ENCODE measurements at regions not wholly inside any gene's neighbourhood (a gene's known extent, or its start where the extent isn't known, plus 50 kb on each side); places are given as distances from the start of the nearest gene placed in this dataset.

DNA sequence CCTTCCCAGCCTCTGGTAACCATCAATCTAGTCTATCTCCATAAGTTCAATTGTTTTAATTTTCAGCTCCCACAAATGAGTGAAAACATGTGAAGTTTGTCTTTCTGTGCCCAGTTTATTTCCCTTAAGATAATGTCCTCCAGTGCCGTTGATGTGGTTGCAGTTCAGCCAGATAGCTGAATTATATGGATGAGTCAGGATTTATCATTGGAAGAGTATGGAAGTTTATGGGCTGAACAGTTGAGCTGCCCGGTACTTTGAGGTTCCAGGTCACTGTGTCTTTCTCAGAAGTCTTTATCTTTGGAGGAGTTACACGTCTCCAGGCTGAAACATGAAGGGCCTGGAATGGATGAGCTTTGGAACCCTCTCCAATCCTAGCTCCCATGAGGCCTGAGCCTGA, 120.1 kb downstream of the ASCL4 start:
- no peak for DNase-seq

DNA sequence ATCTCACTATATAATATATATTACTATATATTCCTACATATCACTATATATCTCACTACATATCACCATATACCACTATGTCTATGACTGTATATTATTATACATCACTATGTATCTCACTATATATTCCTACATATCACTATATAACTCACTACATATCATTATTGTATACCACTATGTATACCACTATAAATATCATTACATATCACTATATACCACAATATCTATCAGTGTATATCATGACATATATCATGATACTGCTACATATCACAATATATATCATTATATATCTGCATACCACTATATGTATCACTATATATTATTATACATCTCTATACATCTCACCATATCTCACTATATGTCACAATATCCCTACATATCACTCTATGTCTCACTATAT, 121.5 kb downstream of the ASCL4 start:
- no peak for DNase-seq

DNA sequence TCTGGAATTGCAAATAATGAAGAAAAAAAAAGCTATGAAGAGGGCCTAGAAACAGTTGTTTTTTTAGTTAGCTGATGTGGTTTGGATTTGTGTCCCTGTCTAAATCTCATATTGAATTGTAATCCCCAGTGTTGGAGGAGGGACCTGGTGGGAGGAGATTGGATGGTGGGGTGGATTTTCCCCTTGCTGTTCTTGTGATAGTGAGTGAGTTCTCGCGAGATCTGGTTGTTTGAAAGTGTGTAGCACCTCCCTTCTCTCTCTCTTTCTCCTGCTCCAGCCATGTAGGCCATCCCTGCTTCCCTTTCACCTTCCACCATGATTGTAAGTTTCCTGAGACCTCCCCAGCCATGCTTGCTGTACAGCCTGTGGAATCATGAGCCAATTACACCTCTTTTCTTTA, 126.1 kb downstream of the ASCL4 start:
- no peak for DNase-seq

DNA sequence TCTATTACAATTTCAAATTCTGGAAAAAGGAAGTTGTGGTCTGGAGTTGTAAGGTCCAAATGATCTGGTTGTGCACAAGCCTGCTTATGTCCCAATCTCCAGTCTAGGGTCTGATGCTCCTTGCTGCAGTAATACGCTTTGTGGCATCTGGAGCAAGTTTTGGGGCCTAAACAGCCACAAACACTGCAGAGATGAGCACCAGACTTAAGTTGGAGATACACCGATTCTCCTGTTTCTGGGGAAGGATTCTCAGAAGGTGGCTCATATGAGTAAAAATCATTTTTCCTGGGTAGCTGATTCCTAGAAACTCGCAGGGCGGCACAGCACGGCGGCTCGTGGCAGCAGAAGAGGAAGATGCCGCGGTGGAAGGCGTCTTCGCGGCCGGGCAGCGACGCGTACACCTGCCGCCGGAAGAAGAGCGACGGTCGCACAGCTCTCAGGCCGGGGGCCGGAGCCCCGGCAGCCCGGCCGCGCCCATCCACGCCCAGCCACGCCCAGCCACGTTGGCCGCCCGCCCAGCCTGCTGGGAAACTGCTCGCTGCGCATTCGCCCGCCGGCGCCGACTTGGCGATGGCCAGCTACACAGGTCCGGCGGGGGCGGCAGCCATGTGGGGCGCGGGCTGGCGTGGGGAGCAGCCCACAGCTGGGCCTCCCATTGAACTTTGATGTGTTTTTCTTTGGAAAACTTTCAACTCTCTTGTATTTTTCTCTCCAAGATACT, 129.0 kb downstream of the ASCL4 start:
- DNase-seq: peak; percentile 59

DNA sequence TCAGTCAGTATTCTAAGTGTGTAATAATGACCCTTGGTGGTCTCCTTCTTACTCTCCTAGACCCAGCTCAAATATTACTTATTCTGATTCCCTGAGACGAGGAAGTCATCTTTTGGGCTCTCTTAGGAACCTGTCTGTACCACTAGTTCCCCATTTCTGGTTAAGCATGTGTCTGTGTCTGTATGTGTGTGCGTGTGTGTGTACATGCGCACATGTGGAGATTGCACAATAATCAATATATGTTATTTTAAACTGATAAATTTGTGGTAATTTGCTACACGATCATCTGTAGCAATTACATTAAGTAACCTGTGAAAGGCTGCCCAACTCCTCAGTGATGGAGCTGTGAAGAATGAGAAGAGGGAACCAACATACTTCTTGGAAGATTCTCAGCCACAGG, 132.2 kb downstream of the ASCL4 start:
- DNase-seq: no peak

DNA sequence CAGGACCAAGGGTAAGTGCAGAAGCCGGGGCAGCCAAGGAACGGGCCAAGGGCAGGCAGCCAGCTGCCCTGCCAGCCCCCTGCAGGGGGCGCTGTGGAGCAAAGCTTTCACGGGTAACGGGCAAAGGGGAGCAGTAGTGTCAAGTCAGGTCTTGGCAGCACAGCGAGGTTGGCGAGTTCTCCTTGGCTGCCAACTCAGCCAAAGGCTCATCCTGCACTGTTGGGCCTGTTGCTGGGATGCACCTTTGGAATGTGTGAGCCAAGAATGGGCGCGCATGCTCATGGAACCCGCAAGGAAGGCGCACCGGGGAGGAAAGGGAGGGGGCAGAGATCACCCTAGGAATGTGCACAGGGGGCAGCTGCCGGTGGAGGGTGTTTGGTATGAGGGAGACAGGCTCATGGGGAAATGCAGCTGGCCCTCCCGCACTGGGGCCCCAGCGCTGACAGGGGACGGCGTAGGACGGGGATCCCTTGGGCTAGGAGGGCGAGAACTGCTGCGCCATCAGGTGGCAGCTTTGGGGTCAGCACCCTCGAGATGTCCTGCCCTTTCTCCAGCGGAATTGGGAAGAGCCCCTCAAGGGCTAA, 138.0 kb downstream of the ASCL4 start:
- peak; percentile 44 for DNase-seq

DNA sequence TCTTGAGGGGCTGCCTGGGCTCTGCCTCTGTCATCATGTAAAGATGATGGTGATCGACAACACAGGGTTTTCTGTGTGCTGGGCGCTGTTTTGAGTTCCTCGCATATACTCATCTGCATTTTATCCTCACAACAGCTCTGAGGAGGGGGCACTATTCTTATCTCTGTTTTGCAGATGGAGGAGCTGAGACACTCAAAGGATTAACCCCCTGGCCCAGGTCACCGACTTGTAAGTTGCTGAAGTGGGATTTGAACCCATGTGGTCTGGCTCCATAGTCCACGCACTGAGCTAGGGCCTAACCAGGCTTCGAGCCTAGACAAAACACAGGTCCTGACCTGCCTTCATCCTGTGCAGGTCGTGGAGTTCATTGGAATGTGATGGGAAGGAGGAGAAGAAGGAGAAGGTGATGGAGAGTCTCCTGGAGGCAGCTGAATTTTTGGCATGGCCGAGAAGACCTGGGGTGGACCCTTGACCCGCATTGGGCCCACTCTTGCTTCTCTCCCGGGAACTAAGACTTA, 140.0 kb downstream of the ASCL4 start:
- DNase-seq: no peak

DNA sequence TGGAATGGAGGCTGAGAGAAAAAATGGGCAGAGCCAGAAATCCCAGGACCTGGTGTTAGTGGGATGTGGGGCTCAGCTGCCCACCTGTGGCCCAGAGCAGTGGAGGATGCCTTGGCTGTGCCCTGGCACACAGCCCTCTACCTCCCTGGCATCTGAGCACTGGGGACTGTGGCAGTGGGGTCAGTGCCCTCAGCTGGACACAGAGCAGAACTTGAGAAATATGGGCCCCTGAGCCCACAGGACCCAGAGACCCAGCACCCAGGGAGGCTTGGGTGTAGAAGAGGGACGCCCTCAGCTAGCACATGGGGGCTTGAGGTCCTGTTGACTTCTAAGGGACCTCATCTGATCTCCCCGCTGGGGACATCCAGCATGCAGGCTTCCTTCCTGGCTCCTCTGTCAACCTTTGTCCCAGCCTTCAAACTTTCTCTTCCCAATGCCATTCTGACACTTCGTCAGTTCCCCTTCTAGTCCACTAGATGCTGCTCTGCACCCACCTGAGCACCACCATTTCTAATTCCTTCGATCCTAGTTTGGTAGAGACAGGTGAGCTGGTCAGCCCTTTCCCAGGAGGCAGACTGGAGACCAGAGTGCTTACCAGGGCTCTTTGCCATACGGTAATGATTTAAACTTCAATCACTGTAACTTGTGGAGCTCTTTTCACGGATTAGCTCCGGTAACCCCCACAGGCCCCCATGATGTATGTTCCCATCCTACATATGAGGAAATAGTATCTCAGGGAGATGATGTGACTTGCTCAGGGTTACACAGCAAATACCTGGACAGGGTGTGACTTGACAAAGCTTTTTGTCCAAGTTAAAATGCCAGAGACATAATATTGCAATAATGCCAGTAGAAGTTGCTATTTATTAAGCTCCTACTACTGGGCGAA, 143.7 kb downstream of the ASCL4 start:
- DNase-seq: peak; percentile 69

DNA sequence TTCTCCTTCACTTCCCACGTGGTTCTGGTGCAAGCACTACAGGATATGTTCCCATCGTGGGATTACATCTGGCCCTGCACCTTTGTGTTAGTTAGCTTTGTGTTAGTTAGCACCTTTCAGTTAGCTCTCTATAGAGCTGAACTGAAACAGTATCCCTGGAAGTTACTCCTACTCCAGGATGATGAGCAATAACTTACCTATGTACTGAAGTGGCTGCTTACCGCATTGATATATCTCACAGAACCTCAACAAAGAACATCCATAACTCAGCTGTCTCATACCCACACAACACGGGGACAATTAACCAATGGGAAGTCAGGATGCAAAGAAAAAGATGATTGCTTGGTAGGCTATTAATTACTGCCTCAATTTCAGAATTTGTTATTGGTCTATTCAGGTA, 146.6 kb downstream of the ASCL4 start:
- no peak for DNase-seq

DNA sequence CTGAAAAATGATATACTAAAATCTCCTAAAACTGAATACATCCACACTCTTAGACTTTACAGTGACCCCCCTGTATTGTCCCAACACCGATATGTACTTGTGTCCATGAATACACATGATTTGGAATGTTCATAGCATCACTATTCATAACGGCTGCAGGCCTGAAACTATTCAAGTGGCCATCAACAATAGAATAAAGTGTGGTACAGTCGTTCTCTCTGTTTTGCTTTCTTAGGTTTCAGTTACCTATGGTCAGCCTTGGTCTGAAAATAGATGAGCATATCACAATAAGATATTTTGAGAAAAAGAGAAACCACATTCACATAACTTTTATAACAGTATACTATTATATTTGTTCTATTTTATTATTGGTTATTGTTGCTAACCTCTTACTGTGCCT, 150.6 kb downstream of the ASCL4 start:
- DNase-seq: no peak

DNA sequence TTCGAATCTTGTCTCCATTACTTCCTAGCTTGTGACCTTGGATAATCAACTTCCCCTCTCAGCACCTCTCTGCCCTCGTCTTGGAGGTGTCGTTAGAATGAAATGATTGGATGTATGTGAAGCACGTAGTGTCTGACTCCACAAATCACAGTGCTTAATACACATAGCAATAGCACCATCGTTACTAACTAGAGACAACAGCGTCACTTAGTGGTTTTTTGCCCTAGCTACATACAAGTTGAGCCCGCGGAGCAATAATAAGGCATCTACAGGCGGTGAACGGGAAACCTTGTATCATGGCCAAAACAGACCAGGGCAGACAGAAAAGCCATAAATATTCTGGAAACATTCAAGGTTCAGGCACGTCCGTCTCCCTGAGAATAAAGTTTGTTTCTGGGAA, 154.9 kb downstream of the ASCL4 start:
- peak; percentile 26 for DNase-seq

DNA sequence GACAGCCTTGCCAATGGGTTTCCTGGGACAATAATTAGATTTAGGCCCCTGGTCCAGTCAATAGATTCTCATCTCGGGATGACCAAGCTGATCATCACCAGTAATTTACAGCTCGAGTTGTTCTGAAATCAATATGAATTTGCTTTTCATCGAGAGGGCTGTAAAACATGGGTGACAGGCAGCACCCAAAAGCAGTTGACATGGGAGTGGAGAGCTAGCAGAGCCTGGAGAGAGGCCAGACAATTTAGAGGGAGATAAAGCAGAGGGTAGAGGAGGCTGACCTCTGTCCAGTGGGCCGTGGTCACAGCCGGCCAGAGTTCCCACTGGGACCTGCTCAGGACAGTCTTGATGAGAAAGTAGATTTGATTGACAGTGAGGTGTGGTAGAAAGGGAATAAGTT, 157.3 kb downstream of the ASCL4 start:
- DNase-seq: no peak

DNA sequence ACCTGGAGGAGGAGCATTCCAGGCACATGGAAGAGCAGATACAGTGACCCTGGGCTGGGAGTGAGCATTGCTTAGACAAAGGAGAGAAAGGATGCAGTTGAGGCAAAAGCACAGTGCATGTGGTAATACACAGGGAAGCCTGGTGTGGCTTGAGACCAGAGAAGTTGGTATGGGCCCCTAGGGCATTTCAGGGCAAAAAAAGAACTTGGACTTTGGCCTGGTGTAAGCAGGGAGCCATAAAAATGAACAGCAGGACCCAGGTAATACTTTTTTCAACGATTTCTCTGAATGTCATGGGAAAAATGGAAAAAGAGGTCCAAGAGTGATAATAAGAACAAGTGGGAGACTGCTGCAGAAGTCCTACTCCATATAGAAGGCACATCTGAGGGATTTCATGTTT, 163.9 kb downstream of the ASCL4 start:
- no peak for DNase-seq

DNA sequence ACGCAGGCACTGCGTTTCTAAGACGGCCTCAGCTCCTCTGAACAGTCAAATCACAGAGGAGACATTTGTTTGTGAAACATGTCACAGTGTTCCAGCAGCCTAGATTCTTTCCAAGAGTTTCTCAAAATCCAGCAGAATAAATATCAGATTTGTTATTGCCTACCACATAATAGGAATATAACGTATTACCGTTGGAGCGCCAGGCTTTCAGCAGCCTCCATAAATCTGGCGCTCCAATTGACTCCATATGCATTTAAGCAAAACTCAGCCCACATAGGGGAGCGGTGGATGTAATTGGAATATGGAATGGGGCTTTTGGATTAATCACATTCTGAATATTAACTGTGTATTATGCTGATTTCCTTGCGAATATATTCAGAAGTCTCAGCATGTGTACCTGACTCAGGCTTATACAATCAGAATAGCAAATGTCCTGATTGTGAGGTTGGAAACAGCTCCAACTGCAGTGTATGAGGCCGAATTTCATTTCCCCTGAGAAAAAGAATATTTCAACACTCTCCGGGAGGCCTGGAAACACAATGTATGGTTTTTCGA, 174.0 kb downstream of the ASCL4 start:
- peak; percentile 60 for DNase-seq

DNA sequence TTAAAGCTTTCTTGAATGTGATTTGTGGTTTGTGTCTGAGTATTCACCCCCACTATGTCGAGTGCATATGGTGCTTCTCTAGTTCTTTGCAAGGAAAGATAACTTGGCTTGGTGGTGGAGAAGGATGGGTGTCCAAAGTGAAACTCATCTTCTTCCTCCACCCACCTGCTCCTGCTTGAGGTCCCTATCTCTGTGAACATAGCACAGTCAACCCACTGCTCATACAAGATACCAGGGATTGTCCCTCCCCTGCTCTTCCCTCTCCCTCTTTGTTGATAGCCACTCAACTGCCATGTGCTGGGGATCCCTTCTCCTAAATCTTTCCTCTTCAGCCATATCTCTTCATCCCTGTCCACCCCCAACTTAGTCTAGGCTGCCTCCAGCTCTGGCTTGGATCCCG, 176.5 kb downstream of the ASCL4 start:
- no peak for DNase-seq

DNA sequence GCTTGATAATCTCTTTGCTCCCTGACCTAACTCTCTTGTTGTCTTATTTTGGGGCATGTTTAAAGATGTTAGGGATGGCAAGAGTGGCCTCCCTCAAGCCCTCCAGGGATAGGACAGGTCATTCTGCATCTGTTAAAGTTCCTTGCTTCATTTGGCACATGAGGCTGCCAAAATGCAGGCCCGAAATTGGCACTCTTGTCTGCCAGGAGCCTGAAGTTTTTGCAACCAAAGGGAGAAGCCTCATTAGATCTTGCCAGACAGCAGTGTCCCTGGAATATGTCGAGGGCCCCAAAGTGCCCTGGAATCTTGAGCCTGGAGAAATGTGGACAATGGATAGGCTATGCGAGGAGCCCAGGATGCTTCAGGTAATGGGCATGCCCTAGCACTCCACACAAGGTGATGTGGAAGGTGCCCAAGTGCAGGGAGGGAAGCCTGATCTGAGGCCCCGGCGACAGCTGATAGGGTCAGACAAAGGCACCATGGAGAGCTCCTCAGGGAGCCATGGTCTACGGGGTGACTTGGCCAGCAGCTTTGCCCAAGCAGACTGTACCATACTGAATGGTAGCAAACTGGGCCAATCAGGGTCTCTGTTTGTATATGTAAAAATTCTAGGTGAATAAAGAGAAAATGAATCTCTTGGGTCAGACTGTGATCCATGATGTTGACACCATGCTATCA, 173.0 kb upstream of the WSCD2 start:
- no peak for DNase-seq

DNA sequence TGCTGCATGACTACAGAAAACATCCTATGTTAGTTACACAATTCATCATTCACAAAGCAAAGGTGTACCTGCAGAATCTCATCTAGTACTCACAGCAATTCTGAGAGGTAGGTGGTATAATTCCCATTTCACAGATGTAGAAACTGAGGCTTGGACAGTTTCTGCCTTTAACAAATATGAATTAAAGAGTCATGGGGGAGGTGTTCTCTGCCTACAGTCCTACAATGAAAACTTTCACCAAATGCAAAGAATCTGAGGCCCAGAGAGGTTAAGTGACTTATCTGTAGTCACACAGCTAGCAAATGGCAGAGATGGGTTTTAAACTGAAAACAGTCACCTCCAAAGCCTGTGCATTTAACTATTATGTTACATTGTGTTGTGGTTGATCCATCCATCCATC, 171.6 kb upstream of the WSCD2 start:
- no peak for DNase-seq

DNA sequence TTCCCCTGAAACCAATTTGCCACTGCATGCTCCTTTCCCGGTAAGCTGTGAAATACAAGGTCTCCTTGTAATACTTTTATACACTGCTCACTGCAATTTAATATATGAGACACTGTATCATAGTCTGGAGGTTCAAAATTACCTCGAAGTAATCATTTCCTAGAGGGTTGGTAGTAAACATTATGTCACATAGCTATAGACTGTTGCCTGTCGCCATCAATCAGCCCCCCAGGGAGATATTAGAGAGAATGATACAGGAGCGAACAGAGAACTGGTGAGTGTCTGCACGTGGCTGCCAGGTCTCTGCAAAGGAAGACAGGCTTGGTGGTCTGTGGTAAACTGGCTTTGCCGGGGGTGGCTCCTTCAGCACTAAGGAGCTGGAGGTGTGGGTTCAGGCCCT, 165.5 kb upstream of the WSCD2 start:
- DNase-seq: no peak

DNA sequence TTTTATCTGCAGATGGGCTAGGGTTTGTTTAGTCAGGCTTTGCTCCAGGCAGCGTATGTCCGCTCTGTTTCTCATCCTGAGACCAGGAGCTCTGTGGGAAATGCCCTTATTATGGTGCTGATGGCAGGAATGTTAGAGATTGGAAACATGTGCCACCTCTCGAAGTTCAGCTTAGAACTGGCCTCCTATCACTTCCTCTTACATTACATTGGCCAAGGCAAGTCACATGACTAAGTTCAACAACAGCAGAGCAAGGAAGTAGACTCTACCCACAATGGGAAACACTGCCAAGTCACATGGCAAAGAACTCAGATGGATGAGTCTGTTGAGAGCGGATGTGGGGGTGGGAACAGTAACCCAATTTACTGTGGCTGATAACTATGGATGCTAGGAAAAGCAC, 161.9 kb upstream of the WSCD2 start:
- DNase-seq: no peak

DNA sequence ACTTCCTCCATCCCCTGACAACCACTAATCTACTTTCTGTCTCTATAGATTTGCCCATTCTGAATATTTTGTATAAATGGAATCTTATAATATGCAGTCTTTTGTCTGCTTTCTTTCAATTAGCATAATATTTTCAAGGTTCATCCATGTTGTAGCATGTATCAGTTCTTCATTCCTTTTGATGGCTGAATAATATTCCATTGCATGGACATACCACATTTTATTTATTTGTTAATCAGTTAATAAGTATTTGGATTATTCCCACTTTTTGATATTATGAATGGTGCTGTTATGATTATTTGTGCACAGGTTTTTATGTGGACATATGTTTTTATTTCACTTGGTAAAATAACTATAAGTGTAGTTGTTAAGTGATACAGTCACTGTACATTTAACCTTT, 155.1 kb upstream of the WSCD2 start:
- no peak for DNase-seq

DNA sequence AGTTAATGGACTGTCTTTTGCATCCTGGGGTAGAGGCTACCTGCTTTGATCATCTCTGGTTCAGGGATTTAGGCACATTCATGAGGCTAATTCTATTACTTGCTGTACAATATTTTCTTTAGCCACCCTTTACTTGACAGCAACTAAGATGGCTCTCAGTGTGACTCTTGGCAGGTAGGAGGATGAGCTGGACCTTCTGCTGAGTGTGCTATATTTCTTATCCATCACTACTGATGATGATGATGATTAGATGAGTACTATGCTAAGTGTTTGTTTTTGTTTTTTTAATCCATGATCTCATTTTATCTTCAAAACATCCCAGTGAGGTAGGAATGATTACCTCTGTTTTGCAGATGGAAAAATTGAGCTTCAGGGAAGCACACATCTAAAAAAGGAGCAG, 152.8 kb upstream of the WSCD2 start:
- no peak for DNase-seq

DNA sequence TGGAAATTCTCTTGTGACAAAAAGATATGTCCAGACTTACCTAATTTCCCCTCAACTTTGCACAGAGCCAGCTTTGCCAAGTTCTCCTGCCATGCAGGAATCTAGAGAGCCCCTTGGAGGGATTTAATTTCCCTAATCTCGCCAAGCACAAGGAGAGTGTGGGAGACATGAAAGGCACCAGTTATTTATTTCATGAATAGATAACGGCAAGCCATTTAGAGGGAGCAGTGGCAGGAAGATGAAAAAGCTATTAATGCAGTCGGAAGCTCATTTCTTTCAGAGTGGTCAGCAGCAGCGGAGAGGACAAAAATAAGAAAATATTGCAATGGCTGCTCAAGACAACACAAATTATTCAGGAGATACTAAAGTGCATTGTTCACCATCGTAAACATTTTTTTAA, 150.9 kb upstream of the WSCD2 start:
- DNase-seq: no peak

DNA sequence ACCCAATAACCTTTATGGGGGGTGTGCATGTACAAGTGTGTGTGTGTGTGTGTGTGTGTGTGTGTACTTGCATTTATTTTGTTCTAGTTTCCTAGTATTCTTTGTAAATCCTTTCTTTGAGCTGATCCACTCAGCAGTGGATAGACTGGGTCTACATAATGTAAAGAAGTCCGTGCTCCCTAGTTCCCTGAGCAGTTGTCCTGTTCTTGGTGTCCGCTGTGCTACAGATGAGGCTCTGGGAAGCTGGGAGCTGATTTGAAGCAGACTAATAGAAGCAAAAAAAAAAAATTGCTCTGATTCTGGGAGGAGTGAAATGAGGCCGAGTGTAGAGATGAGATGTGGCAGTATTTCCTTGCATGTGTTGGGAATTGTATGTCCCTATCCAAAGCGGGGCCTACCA, 150.4 kb upstream of the WSCD2 start:
- DNase-seq: no peak
